ENCODE measurements at regions not wholly inside any gene's neighbourhood (a gene's known extent, or its start where the extent isn't known, plus 50 kb on each side); places are given as distances from the start of the nearest gene placed in this dataset.

DNA sequence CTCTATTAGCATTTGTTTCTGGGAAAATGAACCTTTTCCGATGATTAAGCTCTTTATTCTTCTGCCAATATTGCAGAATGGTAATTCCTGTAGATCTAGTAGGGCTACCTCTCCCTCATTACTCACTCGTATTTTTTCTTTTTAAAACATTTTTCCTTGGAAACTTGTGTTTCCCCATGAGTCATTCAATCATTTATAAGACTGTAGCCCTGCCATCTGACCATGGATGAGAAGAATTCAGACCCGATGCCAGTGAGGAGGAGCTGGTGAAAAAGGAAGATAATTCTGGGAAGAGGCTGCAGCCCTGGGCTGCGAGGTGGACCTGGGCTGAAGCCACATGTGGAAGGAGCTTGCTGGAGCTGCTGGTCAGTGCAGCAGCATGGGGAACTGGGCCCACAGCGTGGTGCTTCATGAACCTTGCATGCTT lies 242.8 kb downstream of the KLF6 start:
- H3K36me3 ChIP-seq = no peaks in the 10 kb centered on the region
- no peak overlapping the region for H3K4me3 ChIP-seq
- no peak overlapping the region for H3K27ac ChIP-seq
- no peak overlapping the region for H3K4me2 ChIP-seq
- no peak overlapping the region for H3K9ac ChIP-seq
- H4K20me1 ChIP-seq = no peaks in the 10 kb centered on the region
- peaks cover 29% of the 10 kb centered on the region for H3K9me3 ChIP-seq
- H3K27me3 ChIP-seq = no peaks in the 10 kb centered on the region
- TF ChIP-seq Cebpa-rat (IDR thresholded peaks at IDR 0.05) = no peak
- H3K4me1 ChIP-seq = peaks cover 10% of the 10 kb centered on the region

DNA sequence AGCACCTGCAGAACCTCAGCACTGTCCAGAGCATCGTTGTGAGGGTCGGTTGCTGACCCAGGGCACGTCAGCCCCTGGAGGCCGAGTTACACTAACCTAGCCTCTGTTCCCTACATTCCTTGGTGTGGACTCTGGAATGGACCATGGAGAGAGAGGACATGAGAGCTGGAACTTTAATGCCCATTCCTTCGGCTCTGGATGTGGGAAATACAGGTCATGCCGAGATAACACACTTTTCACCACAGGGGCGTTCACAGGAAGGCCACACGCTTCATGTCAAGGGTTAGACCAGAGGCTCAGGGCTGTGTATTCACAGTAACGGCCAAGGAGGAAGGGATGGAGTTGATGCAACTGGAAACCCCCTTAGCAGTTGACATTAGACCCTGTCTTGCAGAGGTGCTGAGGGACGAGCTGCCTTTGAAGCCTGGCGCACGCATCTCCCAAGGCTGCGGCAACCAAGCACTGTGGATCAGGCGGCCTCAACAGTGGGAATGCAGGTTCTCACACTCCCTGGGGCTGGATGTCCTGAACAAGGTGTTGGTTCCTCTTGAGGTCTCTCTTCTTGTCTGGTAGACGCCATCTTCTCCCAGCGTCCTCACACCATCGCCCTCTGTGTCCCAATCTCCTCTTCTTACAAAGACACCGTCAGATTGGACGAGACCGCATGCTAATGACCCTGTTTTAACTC lies 245.2 kb downstream of the KLF6 start:
- H3K27ac ChIP-seq = no peak overlapping the region; the same call in 1 of the 2 replicates
- no peak for TF ChIP-seq Cebpa-rat (IDR thresholded peaks at IDR 0.05)

DNA sequence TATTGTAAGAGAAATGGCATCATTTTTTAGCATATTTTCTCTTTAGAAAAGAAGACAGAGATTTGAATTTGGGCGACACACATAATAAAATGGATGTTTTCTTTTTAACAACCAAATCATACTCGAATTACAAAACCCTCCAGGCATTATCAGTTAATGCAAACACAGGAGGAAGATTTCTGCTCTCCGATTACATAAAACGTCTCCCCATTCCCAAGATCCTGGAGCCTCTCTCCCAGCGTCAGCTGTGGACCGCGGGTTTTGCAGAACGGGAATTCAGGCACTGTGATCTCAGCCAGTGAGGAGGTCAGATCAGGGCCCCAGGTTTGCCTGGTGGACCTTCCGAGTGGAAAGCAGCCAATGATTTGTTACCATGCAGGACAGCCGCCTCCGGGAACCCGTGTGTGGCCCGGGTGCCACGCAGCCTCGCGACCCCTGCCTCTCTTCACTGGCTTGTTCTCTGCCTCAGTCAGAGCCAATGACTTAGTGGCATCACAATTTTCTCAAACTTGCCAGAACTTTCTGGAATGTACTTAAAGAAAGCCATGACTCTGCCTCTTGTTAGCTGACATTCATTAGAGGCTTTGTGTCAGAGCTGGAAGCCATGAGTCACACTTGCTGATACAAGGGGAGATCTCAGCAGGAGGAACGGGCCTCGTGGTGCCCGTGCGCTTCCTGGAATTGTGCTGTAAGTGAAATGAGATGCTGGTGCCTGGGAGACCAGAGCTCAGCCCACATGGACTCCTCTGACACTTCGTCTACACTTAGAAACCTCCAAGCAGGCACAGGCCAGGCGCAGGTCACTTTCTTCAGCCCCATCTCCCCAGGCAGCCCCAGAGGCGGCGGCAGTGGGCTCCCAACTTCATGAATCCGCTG lies 246.1 kb downstream of the KLF6 start:
- H3K27ac ChIP-seq = no peak overlapping the region; the same call in 1 of the 2 replicates
- no peak overlapping the region for H3K9ac ChIP-seq
- no peaks in the 10 kb centered on the region for H3K36me3 ChIP-seq
- no peaks in the 10 kb centered on the region for H3K27me3 ChIP-seq
- peaks cover 28% of the 10 kb centered on the region for H3K4me1 ChIP-seq
- no peak overlapping the region for H3K4me3 ChIP-seq
- H3K9me3 ChIP-seq = peaks cover 12% of the 10 kb centered on the region
- H3K4me2 ChIP-seq = no peak overlapping the region; the same call in 1 of the 2 replicates
- H4K20me1 ChIP-seq = no peaks in the 10 kb centered on the region
- TF ChIP-seq Cebpa-rat (IDR thresholded peaks at IDR 0.05) = no peak

More for the DNA sequence above, 245.2 kb downstream of the KLF6 start:
- Histone ChIP-seq H3K4me1 (peaks cover 23% of the 10 kb centered on the region), H3K27me3 (no peaks in the 10 kb centered on the region), H3K36me3 (no peaks in the 10 kb centered on the region), H3K4me3 (no peak overlapping the region), H3K9ac (no peak overlapping the region), H3K4me2 (no peak overlapping the region; the same call in 1 of the 2 replicates), H4K20me1 (no peaks in the 10 kb centered on the region), H3K9me3 (peaks cover 19% of the 10 kb centered on the region)

GRCh38 chr10:3538291-3538655 lies 246.7 kb downstream of the KLF6 start:
- no peaks in the 10 kb centered on the region for H3K36me3 ChIP-seq
- no peak for TF ChIP-seq Cebpa-rat (IDR thresholded peaks at IDR 0.05)
- no peak overlapping the region for H3K4me2 ChIP-seq
- H3K27me3 ChIP-seq = no peaks in the 10 kb centered on the region
- no peak overlapping the region for H3K9ac ChIP-seq
- H3K9me3 ChIP-seq = peaks cover 6% of the 10 kb centered on the region
- peaks cover 32% of the 10 kb centered on the region for H3K4me1 ChIP-seq
- H3K4me3 ChIP-seq = no peak overlapping the region
- no peak overlapping the region for H3K27ac ChIP-seq
- H4K20me1 ChIP-seq = no peaks in the 10 kb centered on the region

DNA sequence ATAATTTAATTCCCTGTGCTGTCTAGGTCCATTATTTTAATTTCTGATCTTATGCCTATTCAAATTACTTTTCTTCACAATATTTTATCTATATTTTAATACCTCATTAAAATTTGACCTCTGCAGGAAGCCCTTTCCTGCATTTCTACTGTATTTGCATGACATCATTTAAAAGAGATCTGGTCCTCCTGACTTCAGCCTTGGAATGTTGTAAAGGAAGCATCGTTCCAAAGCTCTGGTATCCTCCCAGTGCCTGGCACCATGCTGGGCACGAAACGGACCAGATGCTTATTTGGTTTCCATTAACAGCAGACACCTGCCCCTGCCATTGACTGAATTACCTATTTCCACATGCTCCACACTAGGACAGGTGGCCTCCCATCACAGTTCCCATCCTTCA lies 247.5 kb downstream of the KLF6 start:
- Histone ChIP-seq H3K4me2 (no peak overlapping the region), H4K20me1 (no peaks in the 10 kb centered on the region), H3K36me3 (no peaks in the 10 kb centered on the region), H3K27me3 (no peaks in the 10 kb centered on the region), H3K4me1 (peaks cover 39% of the 10 kb centered on the region), H3K27ac (no peak overlapping the region), H3K4me3 (no peak overlapping the region), H3K9me3 (no peaks in the 10 kb centered on the region), H3K9ac (no peak overlapping the region)
- TF ChIP-seq Cebpa-rat (IDR thresholded peaks at IDR 0.05) = no peak

DNA sequence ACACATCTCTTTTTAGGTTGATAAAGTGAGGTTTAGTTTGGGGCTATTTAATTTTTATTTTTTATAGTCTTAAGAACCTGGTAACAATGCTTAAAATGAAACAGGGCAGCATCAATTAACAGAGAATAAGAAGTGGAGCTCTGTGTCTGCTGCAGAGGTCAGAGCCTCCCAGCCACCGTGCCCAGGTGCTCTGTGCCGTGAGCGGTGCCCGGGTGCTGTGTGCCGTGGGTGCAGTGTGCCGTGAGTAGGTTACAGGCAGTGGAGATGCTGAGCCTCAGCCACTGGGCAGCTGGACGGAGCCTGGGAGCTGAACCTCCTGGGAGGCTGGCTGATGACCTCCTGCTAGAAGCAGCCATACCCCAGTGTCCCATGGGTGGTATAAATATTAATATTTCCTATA lies 250.0 kb downstream of the KLF6 start:
- Histone ChIP-seq H3K4me3 (no peak overlapping the region), H3K27ac (no peak overlapping the region), H3K9me3 (no peaks in the 10 kb centered on the region), H4K20me1 (no peaks in the 10 kb centered on the region), H3K4me1 (peaks cover 59% of the 10 kb centered on the region), H3K27me3 (no peaks in the 10 kb centered on the region), H3K36me3 (no peaks in the 10 kb centered on the region), H3K4me2 (peak overlapping the region; percentile 57), H3K9ac (no peak overlapping the region)
- TF ChIP-seq Cebpa-rat (IDR thresholded peaks at IDR 0.05) = no peak

DNA sequence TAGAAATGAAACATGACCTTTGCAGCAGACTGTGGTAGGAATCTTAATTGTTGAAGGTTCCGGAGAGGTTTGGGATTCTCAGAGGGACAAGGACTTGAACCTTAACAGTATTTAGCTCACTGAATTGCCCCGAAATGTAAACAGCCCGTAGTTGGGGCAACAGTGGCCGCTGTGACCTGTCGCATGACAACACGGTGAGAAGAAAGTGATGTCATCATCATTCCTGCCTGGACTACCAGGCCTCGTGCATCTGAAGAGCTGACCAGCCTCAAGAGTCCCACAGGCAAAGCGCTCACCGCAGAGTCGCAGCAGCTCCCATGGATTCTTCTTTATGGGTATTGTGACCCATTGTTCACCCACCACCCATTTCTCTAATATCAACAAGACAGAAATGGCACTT lies 250.6 kb downstream of the KLF6 start:
- H3K4me2 ChIP-seq = no peak overlapping the region
- H3K4me1 ChIP-seq = peaks cover 60% of the 10 kb centered on the region
- no peaks in the 10 kb centered on the region for H3K27me3 ChIP-seq
- H3K4me3 ChIP-seq = no peak overlapping the region
- no peaks in the 10 kb centered on the region for H3K9me3 ChIP-seq
- H3K36me3 ChIP-seq = no peaks in the 10 kb centered on the region
- no peak overlapping the region for H3K27ac ChIP-seq
- TF ChIP-seq Cebpa-rat (IDR thresholded peaks at IDR 0.05) = no peak
- H3K9ac ChIP-seq = no peak overlapping the region
- no peaks in the 10 kb centered on the region for H4K20me1 ChIP-seq

GRCh38 chr10:3533296-3533695 lies 251.7 kb downstream of the KLF6 start:
- Histone ChIP-seq H3K4me3 (no peak overlapping the region), H3K36me3 (no peaks in the 10 kb centered on the region), H3K9me3 (no peaks in the 10 kb centered on the region), H4K20me1 (no peaks in the 10 kb centered on the region), H3K27ac (no peak overlapping the region), H3K4me1 (peaks cover 66% of the 10 kb centered on the region), H3K27me3 (no peaks in the 10 kb centered on the region), H3K4me2 (peak overlapping the region; percentile 71), H3K9ac (no peak overlapping the region)
- TF ChIP-seq Cebpa-rat (IDR thresholded peaks at IDR 0.05) = no peak

GRCh38 chr10:3532644-3533043 lies 252.4 kb downstream of the KLF6 start:
- peak overlapping the region; percentile 71 for H3K4me2 ChIP-seq

GRCh38 chr10:3531670-3532069 lies 253.3 kb downstream of the KLF6 start:
- Histone ChIP-seq H3K27me3 (no peaks in the 10 kb centered on the region), H3K4me2 (0 out of 2 replicates have a peak overlapping the region, but pooled peaks have one; percentile 71), H3K4me1 (peaks cover 83% of the 10 kb centered on the region), H3K4me3 (no peak overlapping the region), H3K36me3 (no peaks in the 10 kb centered on the region), H4K20me1 (no peaks in the 10 kb centered on the region), H3K27ac (no peak overlapping the region), H3K9ac (no peak overlapping the region), H3K9me3 (peaks cover under 1% of the 10 kb centered on the region; the same call in 1 of the 2 replicates)
- TF ChIP-seq Cebpa-rat (IDR thresholded peaks at IDR 0.05) = no peak

More at GRCh38 chr10:3532644-3533043, 252.4 kb downstream of the KLF6 start:
- peak overlapping the region; percentile 20; the same call in 1 of the 2 replicates for H3K9ac ChIP-seq
- no peak for TF ChIP-seq Cebpa-rat (IDR thresholded peaks at IDR 0.05)
- no peaks in the 10 kb centered on the region for H3K27me3 ChIP-seq
- H3K4me3 ChIP-seq = no peak overlapping the region
- no peaks in the 10 kb centered on the region for H4K20me1 ChIP-seq
- peaks cover 73% of the 10 kb centered on the region for H3K4me1 ChIP-seq
- H3K36me3 ChIP-seq = no peaks in the 10 kb centered on the region
- H3K9me3 ChIP-seq = no peaks in the 10 kb centered on the region
- H3K27ac ChIP-seq = no peak overlapping the region
